ENCODE measurements at regions not wholly inside any gene's neighbourhood (a gene's known extent, or its start where the extent isn't known, plus 50 kb on each side); places are given as distances from the start of the nearest gene placed in this dataset.

DNA sequence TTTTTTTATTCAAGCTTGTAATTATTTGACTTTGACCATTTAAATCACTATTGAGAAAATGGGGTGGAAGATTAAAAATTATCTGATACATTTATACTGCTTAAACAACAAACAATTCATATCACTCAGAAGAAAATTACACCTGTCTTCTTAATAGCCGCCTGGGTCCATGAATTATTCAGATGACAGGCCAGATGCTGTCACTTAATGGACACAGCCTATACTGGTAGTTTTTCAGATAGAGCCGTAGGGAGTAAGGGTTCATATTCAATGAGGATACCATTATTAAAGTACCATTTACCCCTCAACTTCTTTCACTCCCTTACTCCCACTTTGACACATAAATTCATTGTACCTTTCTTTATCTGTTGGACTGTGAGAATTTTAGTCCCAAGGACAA, 1193.4 kb upstream of the MAP3K7 start:
- Mint-ChIP-seq H3K27me3 (no peaks in the 10 kb centered on the region), H3K4me1 (no peaks in the 10 kb centered on the region), H3K36me3 (no peaks in the 10 kb centered on the region), H3K27ac (no peak overlapping the region), H3K4me3 (no peak overlapping the region), H3K9me3 (peaks cover 0 to 20% (median 13%) of the 10 kb centered on the region in 7 donors)
- DNase-seq (no peak), ATAC-seq (ENCODE audit: low read depth in 2 of 2) (no peak)

DNA sequence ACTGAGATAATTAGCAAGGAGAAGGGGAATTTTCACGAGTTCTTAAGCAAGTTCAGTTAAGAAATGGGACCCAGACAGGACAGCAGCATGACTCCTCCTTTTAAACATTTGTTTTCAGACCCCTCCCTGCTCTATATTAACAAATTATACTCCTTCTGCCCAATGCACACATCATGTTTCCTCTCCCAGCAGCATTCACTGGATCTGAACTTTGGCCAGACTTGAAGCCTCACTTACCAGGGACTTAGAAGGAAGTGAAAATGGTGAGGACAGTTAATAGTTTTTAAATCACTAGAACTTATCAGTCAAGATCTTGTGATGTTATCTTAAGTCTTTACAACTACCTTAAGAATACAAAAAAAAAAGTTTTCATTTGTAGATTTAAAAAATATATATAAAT, 1174.7 kb upstream of the MAP3K7 start:
- no peak for DNase-seq
- Mint-ChIP-seq H3K9me3 (peaks cover 0 to 7% (median 1%) of the 10 kb centered on the region in 7 donors), H3K27me3 (no peaks in the 10 kb centered on the region), H3K27ac (no peak overlapping the region), H3K4me3 (no peak overlapping the region), H3K36me3 (no peaks in the 10 kb centered on the region), H3K4me1 (no peaks in the 10 kb centered on the region)
- ATAC-seq (ENCODE audit: low read depth in 2 of 2) = no peak

DNA sequence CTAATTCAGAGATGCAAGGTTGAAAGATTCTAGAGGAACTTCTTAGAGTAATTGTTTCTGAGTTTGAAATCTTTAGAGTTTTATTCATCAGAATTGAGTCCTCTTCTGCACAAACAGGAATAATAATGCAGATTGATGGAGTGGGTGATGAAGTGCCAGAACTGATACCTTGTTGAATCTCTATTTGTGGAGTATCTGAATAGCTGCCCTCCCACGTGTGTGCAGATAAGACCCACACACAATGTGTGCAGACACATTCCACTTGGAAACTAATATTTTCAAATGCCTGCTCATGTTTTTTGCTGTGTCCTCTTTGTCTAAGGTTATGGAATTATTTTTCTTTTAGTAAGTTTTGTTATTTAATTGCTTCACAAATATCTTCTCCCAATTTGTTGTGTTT, 1167.8 kb upstream of the MAP3K7 start:
- H3K9me3 Mint-ChIP-seq = peaks cover 0 to 4% (median 2%) of the 10 kb centered on the region in 7 donors
- H3K4me3 Mint-ChIP-seq = no peak overlapping the region
- H3K27ac Mint-ChIP-seq = no peak overlapping the region
- DNase-seq = no peak
- H3K27me3 Mint-ChIP-seq = no peaks in the 10 kb centered on the region
- no peaks in the 10 kb centered on the region for H3K36me3 Mint-ChIP-seq
- H3K4me1 Mint-ChIP-seq = no peaks in the 10 kb centered on the region
- no peak for ATAC-seq (ENCODE audit: low read depth in 2 of 2)

DNA sequence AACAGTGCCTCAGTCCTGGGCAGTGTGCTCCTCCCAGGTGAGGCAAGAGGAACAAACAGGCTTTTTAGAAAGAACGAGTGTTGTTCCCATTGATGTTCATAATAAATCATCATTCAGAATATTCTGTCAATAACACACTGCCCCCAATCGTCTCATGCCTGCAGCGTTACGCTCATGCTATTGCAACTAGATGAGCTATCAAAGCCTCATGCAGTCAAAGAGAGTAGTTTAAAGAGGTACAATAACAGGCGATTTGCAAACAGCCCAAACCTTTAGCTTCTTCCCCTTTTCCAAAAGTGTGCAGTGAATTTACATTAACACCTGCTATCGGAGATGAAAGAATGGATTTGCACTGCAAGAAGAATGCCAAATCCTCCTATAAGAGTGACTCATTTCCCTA, 1164.7 kb upstream of the MAP3K7 start:
- H3K4me3 Mint-ChIP-seq = no peak overlapping the region
- ATAC-seq (ENCODE audit: low read depth in 2 of 2) = no peak
- peaks cover 0 to 3% (median 0%) of the 10 kb centered on the region in 7 donors for H3K9me3 Mint-ChIP-seq
- no peaks in the 10 kb centered on the region for H3K4me1 Mint-ChIP-seq
- H3K36me3 Mint-ChIP-seq = no peaks in the 10 kb centered on the region
- no peak overlapping the region for H3K27ac Mint-ChIP-seq
- no peaks in the 10 kb centered on the region for H3K27me3 Mint-ChIP-seq
- no peak for DNase-seq

DNA sequence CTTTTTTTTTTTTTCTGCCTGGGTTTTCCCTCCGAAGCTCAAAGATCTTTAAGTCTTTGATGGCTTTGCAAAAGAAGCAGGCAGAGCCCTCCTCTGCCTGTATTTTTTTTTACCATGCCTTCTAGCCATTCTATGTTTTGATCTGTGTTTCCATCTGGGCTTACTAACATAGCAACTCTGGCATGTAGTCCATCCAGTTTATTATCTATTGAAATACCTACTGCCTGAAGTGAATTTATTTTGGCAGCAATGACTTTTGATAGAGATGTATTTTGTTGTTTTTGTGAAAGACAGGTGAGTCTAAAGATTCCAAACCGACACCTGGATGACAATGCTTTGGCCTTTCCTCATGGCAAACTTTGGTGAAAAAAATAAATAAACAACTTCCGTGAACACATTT, 1157.7 kb upstream of the MAP3K7 start:
- peaks cover 0 to 5% (median 0%) of the 10 kb centered on the region in 7 donors for H3K9me3 Mint-ChIP-seq
- ATAC-seq (ENCODE audit: low read depth in 2 of 2) = no peak
- no peak for DNase-seq
- H3K4me3 Mint-ChIP-seq = no peak overlapping the region
- H3K4me1 Mint-ChIP-seq = no peaks in the 10 kb centered on the region
- H3K27ac Mint-ChIP-seq = no peak overlapping the region
- H3K36me3 Mint-ChIP-seq = no peaks in the 10 kb centered on the region
- H3K27me3 Mint-ChIP-seq = no peaks in the 10 kb centered on the region

DNA sequence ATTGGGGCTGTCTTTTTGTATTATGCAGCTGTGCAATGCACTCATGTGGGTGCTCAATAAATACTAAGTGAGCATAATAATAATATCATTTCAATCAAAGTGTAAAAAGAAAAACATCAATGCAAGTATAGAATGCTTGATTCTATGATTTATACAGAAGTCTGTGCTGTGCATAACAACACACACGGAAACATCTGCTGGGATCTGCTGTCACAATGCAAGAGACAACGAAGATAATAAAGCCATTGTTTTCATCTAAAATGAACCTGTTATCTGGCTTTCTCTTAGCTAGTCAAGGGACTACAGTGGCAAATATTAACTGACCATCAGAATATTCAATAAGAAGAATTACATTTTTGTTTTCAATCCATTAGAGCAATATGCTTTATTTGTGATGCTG, 1156.9 kb upstream of the MAP3K7 start:
- Mint-ChIP-seq H3K4me3 (no peak overlapping the region), H3K27ac (no peak overlapping the region), H3K36me3 (no peaks in the 10 kb centered on the region), H3K4me1 (no peaks in the 10 kb centered on the region), H3K27me3 (no peaks in the 10 kb centered on the region), H3K9me3 (peaks cover 0 to 5% (median 0%) of the 10 kb centered on the region in 7 donors)
- DNase-seq (no peak), ATAC-seq (ENCODE audit: low read depth in 2 of 2) (no peak)

DNA sequence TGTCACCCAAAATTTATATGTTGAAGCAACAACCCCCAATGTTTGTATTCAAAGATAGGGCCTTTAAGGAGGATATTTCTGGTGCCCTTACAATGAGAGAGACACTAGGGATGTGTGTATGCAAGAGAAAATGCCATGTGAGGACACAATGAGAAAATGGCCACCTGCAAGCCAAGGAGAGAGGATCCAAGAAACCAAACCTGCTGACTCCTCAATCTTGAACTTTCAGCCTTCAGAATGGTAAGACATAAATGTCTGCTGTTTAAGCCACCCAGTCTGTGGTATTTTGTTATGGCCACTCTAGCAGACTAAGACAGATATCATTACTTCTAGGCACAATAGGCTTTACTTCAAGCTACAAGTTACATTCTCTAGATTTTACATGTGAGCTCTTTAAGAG, 1145.1 kb upstream of the MAP3K7 start:
- no peak for DNase-seq
- H3K4me3 Mint-ChIP-seq = no peak overlapping the region
- H3K27ac Mint-ChIP-seq = no peak overlapping the region
- no peaks in the 10 kb centered on the region for H3K4me1 Mint-ChIP-seq
- ATAC-seq (ENCODE audit: low read depth in 2 of 2) = no peak
- H3K27me3 Mint-ChIP-seq = no peaks in the 10 kb centered on the region
- peaks cover 0 to 9% (median 2%) of the 10 kb centered on the region in 7 donors for H3K9me3 Mint-ChIP-seq
- H3K36me3 Mint-ChIP-seq = no peaks in the 10 kb centered on the region

DNA sequence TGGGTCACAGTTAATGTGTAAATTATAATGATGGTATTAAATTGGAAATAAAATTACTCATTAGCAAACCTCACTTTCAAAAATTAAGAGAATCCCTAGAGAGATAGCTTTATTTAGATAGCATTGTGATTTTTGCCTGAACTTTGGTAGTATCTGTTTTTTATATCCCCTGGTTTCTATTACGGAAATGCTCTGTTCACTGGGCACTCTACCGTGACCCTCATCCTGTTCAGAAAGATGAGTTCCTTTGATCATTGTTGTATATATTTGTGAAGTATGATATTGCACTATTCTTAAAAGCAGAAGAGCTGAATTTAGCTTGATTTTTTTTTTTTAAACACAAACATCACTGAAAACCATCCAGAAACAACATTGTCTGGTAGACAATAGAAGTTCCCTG, 1143.8 kb upstream of the MAP3K7 start:
- H3K36me3 Mint-ChIP-seq = no peaks in the 10 kb centered on the region
- no peak for DNase-seq
- peaks cover 0 to 9% (median 4%) of the 10 kb centered on the region in 7 donors for H3K9me3 Mint-ChIP-seq
- no peaks in the 10 kb centered on the region for H3K27me3 Mint-ChIP-seq
- no peak overlapping the region for H3K4me3 Mint-ChIP-seq
- no peak for ATAC-seq (ENCODE audit: low read depth in 2 of 2)
- H3K4me1 Mint-ChIP-seq = no peaks in the 10 kb centered on the region
- no peak overlapping the region for H3K27ac Mint-ChIP-seq

DNA sequence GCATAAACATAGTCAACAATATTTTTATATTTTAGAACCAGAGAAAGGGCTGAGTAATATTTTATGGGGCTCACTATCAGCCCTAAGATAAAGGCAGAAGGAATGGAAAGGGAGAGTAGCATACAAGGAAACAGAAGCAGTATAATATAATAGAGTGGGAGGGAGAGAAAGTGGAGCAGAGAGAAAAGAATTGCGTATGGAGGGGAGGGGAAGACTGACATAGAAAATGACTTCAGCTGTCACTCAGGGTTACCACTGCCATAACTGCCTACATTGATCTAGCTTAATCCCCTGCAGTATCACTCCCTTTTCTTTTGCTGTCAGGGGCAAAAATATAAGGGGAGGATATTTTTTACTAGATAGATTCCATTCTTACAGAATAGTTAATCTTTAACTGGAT, 1133.5 kb upstream of the MAP3K7 start:
- DNase-seq = no peak
- Mint-ChIP-seq H3K4me1 (no peaks in the 10 kb centered on the region), H3K27me3 (no peaks in the 10 kb centered on the region), H3K4me3 (no peak overlapping the region), H3K9me3 (peaks cover 0 to 11% (median 5%) of the 10 kb centered on the region in 7 donors), H3K27ac (no peak overlapping the region), H3K36me3 (no peaks in the 10 kb centered on the region)
- ATAC-seq (ENCODE audit: low read depth in 2 of 2) = no peak

DNA sequence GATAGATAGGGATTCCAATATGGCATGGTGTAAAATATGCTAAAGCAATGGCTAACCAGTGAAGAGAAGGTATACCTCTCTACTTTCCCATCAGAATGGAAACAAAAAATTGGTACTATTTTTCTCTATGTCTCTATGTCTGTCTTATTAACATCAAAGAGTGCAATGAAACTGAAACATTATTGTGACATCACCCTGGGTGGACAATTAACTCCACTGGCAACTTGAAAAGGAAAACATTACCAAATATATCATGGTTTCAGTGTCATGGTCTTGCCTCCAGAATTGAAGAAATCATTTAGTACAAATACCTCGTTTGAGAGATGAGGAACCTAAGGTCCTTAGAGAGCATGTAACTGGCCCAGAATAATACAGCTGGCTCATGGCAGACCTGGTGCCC, 1132.5 kb upstream of the MAP3K7 start:
- ATAC-seq (ENCODE audit: low read depth in 2 of 2) (no peak), DNase-seq (no peak)
- Mint-ChIP-seq H3K36me3 (no peaks in the 10 kb centered on the region), H3K27ac (no peak overlapping the region), H3K9me3 (peaks cover 0 to 6% (median 3%) of the 10 kb centered on the region in 7 donors), H3K4me1 (no peaks in the 10 kb centered on the region), H3K27me3 (no peaks in the 10 kb centered on the region), H3K4me3 (no peak overlapping the region)

DNA sequence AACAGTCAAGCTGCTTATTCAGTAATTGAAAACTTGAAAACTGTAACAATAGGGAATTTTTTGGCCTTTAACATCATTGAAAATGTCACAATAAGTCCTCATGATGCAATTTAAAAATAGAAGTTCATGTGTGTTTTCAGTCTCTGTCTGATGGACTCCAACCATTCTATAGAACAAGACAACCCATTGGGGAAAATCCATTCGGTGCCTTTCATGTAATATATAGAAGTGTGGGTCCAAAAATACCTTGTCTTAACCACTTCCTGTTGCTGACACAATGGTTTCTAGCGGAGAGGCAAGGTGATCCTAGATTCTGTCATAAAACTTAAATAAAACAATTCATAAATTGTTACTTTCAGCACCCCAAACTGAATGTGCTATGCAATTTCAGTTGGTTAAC, 1131.3 kb upstream of the MAP3K7 start:
- ATAC-seq (ENCODE audit: low read depth in 2 of 2) = no peak
- Mint-ChIP-seq H3K27ac (no peak overlapping the region), H3K9me3 (peaks cover 0 to 7% (median 0%) of the 10 kb centered on the region in 7 donors)

DNA sequence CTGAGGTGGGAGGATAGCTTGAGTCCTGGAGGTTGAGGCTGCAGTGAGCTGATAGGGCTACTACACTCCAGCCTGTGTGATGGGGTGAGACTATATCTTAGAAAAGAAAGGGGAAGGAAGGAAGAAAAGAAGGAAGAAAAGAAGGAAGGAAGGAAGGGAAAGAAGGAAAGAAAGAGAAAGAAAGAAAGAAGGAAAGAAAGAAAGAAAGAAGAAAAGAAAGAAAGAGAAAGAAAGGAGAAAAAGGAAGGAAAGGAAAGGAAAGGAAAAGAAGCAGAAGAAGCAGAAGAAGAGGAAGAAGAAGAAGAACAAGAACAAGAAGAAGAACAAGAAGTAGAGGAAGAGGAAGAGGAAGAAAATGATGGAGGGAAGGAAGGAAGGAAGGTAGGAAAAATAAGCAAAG, 1130.2 kb upstream of the MAP3K7 start:
- Mint-ChIP-seq H3K27ac (no peak overlapping the region), H3K36me3 (no peaks in the 10 kb centered on the region), H3K9me3 (peaks cover 0 to 11% (median 0%) of the 10 kb centered on the region in 7 donors), H3K27me3 (no peaks in the 10 kb centered on the region), H3K4me1 (no peaks in the 10 kb centered on the region), H3K4me3 (no peak overlapping the region)
- DNase-seq (no peak), ATAC-seq (ENCODE audit: low read depth in 2 of 2) (no peak)

More for the DNA sequence above, 1131.3 kb upstream of the MAP3K7 start:
- Mint-ChIP-seq H3K36me3 (no peaks in the 10 kb centered on the region), H3K27me3 (no peaks in the 10 kb centered on the region), H3K4me3 (no peak overlapping the region), H3K4me1 (no peaks in the 10 kb centered on the region)
- no peak for DNase-seq

DNA sequence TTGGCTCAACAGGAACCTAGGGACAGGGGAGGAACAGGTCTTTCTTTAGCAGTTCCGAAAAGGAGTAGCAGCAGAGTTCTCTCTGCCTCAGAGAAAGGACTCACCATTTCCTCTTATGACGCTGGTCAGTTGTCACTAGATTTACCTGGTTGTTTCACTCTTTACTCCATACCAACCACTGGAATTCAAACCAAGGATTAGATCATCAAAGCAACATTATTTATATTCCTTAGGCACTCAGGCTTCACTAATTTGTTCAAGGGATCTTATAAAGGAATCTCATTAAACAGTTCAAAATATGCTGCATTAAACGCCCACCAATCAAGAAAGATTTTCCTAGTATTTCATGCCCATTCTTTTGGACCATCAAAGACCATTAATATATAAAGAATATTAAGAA, 1129.5 kb upstream of the MAP3K7 start:
- H3K9me3 Mint-ChIP-seq = peaks cover 0 to 11% (median 0%) of the 10 kb centered on the region in 7 donors
- H3K4me3 Mint-ChIP-seq = no peak overlapping the region
- no peak overlapping the region for H3K27ac Mint-ChIP-seq
- DNase-seq = no peak
- no peak for ATAC-seq (ENCODE audit: low read depth in 2 of 2)
- no peaks in the 10 kb centered on the region for H3K27me3 Mint-ChIP-seq
- H3K4me1 Mint-ChIP-seq = no peaks in the 10 kb centered on the region
- H3K36me3 Mint-ChIP-seq = no peaks in the 10 kb centered on the region

DNA sequence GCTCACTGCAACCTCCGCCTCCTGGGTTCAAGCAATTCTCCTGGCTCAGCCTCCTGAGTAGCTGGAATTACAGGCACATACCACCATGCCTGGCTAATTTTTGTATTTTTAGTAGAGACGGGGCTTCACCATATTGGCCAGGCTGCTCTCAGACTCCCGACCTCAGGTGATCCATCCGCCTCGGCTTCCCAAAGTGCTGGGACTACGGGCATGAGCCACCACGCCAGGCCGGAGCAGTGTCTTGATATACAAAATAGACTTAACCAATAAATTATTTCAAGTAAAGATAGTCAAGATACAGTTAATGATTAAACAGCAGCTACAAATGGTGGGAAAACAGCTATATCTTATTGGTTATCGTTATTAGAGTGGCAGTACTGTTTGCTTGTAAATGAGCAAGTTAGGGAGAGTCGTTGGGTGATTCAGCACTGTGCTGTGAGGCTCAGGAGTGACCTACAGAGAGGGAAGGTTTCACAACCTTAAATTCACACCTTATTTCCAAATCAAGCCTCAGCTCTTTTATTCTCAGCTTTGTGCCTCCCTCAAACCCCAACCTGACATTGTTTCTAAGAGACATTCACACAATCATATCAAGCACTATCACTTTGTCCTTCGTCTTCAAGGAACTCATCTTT, 1128.4 kb upstream of the MAP3K7 start:
- Mint-ChIP-seq H3K36me3 (no peaks in the 10 kb centered on the region), H3K4me3 (no peak overlapping the region), H3K27ac (no peak overlapping the region), H3K9me3 (peaks cover 0 to 11% (median 0%) of the 10 kb centered on the region in 7 donors), H3K27me3 (no peaks in the 10 kb centered on the region), H3K4me1 (no peaks in the 10 kb centered on the region)
- ATAC-seq (ENCODE audit: low read depth in 2 of 2) (no peak), DNase-seq (no peak)

DNA sequence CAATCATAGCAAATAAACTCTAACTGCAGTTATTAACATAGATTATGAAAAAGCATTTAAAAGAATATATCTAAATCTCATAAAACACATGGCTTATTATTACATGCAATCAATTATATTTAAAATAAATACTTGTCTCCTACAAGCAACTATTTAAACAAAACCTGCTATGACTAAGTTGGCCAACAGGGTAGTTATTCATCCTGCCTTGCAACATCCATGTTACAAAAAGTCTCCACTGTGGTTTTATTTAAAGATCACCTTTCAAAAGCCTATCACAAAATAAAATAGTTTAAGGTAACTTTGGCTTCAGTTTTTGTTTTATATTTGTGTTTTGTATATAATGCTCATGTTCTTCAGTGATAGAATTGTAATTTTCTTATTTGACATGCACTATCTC, 1127.0 kb upstream of the MAP3K7 start:
- no peaks in the 10 kb centered on the region for H3K27me3 Mint-ChIP-seq
- DNase-seq = no peak
- no peaks in the 10 kb centered on the region for H3K4me1 Mint-ChIP-seq
- H3K9me3 Mint-ChIP-seq = peaks cover 0 to 11% (median 0%) of the 10 kb centered on the region in 7 donors
- H3K36me3 Mint-ChIP-seq = no peaks in the 10 kb centered on the region
- no peak overlapping the region for H3K27ac Mint-ChIP-seq
- no peak overlapping the region for H3K4me3 Mint-ChIP-seq
- no peak for ATAC-seq (ENCODE audit: low read depth in 2 of 2)
